SK-N-SH (cell line): ENCODE measurements at regions not wholly inside any gene's neighbourhood (a gene's known extent, or its start where the extent isn't known, plus 50 kb on each side); places are given as distances from the start of the nearest gene placed in this dataset.
A peak's percentile ranks its signal among the peaks of the same experiment; 100 is the strongest.

ENCODE experiments used
- CTCF ChIA-PET: fragments of 300-600, 350-600 bp; formaldehyde crosslinking; extraction: SDS; loops from one replicate; lab custom pipeline; 2021; lab: Yijun Ruan, JAX
- POLR2A ChIA-PET: fragments of 350-600 bp; sonication (Branson Sonifier 250); formaldehyde crosslinking; extraction: SDS; loops from one replicate; lab custom pipeline; 2020; ENCODE audit warnings: antibody characterized with exemption, inconsistent platforms; lab: Yijun Ruan, JAX
- DNase-seq: peaks from one replicate; pipeline ENCODE4 v3.0.0; 2012
- H2AFZ ChIP-seq: fragments of 200-600 bp; sonication (generic); 2 replicates; pipeline ENCODE4 v1.8.1; 2016; ENCODE audit warnings: antibody characterized with exemption, mild to moderate bottlenecking, low read depth
- H3F3A ChIP-seq: fragments of 200-600 bp; sonication (generic); replicated peaks from 2 replicates; pipeline ENCODE3; 2016; ENCODE audit warnings: antibody characterized with exemption, mild to moderate bottlenecking; ENCODE audit not compliant: insufficient read depth
- H3K27ac ChIP-seq, 2 experiments: fragments of 200-500 bp in 1 of 2; fragments of 200-600 bp in 1 of 2; sonication (Bioruptor generic) in 1 of 2; sonication (generic), shearing (Covaris generic) in 1 of 2; 2 replicates each; pipeline versions ENCODE4 v1.5.1 to v1.6.1; 2014 to 2016; ENCODE audit warnings: low read depth in 2 of 2, inconsistent platforms in 1 of 2, low read length in 1 of 2, mild to moderate bottlenecking in 1 of 2, mixed read lengths in 1 of 2
- H3K27me3 ChIP-seq: fragments of 200-600 bp; sonication (generic), shearing (Covaris generic); 2 replicates; pipeline ENCODE4 v1.6.1; 2016; ENCODE audit warnings: mixed run types; ENCODE audit not compliant: insufficient read depth
- H3K36me3 ChIP-seq, 2 experiments: fragments of 200-500 bp in 1 of 2; fragments of 200-600 bp in 1 of 2; sonication (Bioruptor generic) in 1 of 2; sonication (generic) in 1 of 2; replicated peaks in 1 of 2; 2 replicates each; pipeline versions ENCODE3 to v1.5.1; 2014 to 2016; ENCODE audit warnings: low read length in 1 of 2, mild to moderate bottlenecking in 1 of 2; ENCODE audit not compliant: insufficient read depth in 2 of 2, control insufficient read depth in 1 of 2
- H3K4me1 ChIP-seq, 2 experiments: fragments of 200-500 bp in 1 of 2; fragments of 200-600 bp in 1 of 2; sonication (Bioruptor generic) in 1 of 2; sonication (generic), shearing (Covaris generic) in 1 of 2; 2 replicates each; pipeline versions ENCODE4 v1.5.1 to v1.6.1; 2014 to 2016; ENCODE audit warnings: low read depth in 1 of 2, low read length in 1 of 2, mixed run types in 1 of 2; ENCODE audit not compliant: insufficient read depth in 2 of 2, control insufficient read depth in 1 of 2
- H3K4me2 ChIP-seq: fragments of 200-600 bp; sonication (generic), shearing (Covaris generic); 2 replicates; pipeline ENCODE4 v1.6.1; 2017; ENCODE audit warnings: mixed run types
- H3K4me3 ChIP-seq, 2 experiments: fragments of 200-500 bp in 1 of 2; fragments of 200-600 bp in 1 of 2; sonication (Bioruptor generic) in 1 of 2; sonication (generic), shearing (Covaris generic) in 1 of 2; 2 replicates each; pipeline versions ENCODE4 v1.5.1 to v1.8.1; 2014 to 2016; ENCODE audit warnings: low read depth in 2 of 2, inconsistent platforms in 1 of 2, low read length in 1 of 2, mild to moderate bottlenecking in 1 of 2, mixed read lengths in 1 of 2, moderate library complexity in 1 of 2
- H3K79me2 ChIP-seq: fragments of 200-600 bp; sonication (generic); 2 replicates; pipeline ENCODE4 v1.8.1; 2017; ENCODE audit warnings: mild to moderate bottlenecking; ENCODE audit not compliant: insufficient read depth
- H3K9ac ChIP-seq: fragments of 200-600 bp; sonication (generic); 2 replicates; pipeline ENCODE4 v1.6.1; 2017; ENCODE audit warnings: mixed run types
- H3K9me2 ChIP-seq: fragments of 200-600 bp; sonication (generic); 2 replicates; pipeline ENCODE4 v1.6.1; 2017; ENCODE audit warnings: mixed run types
- H3K9me3 ChIP-seq: fragments of 200-600 bp; sonication (generic); 2 replicates; pipeline ENCODE4 v1.6.1; 2017; ENCODE audit warnings: mixed run types, mild to moderate bottlenecking, moderate library complexity
- H4K20me1 ChIP-seq: fragments of 200-600 bp; sonication (generic); 2 replicates; pipeline ENCODE4 v1.6.1; 2017; ENCODE audit warnings: mild to moderate bottlenecking, mixed run types; ENCODE audit not compliant: insufficient read depth
- CHD2 ChIP-seq: fragments of 150-350 bp; IDR thresholded peaks from 2 replicates; pipeline ENCODE4 v1.6.1; 2018; ENCODE audit warnings: low read length; ENCODE audit not compliant: partially characterized antibody
- FOSL2 ChIP-seq: IDR thresholded peaks from 2 replicates; pipeline ENCODE4 v1.4.0; 2012; ENCODE audit warnings: low read depth, mild to moderate bottlenecking, moderate library complexity, borderline replicate concordance
- FOXJ3 ChIP-seq: sonication (generic); formaldehyde crosslinking; IDR thresholded peaks from 2 replicates; pipeline ENCODE4 v1.5.1; 2020; ENCODE audit warnings: mild to moderate bottlenecking, missing genetic modification reagents
- FOXM1 ChIP-seq: IDR thresholded peaks from 2 replicates; pipeline ENCODE4 v1.4.0; 2012; ENCODE audit warnings: low read depth, mild to moderate bottlenecking
- JUND ChIP-seq: IDR thresholded peaks from 2 replicates; pipeline ENCODE4 v1.4.0; 2012
- MEF2A ChIP-seq: IDR thresholded peaks from 2 replicates; pipeline ENCODE4 v1.4.0; 2012; ENCODE audit warnings: low read depth, borderline replicate concordance
- NFIC ChIP-seq: IDR thresholded peaks from 2 replicates; pipeline ENCODE4 v1.4.0; 2012; ENCODE audit warnings: borderline replicate concordance
- PBX3 ChIP-seq: IDR thresholded peaks from 2 replicates; pipeline ENCODE4; 2012
- POLR2AphosphoS5 ChIP-seq: IDR thresholded peaks from 2 replicates; pipeline ENCODE4 v1.6.1; 2012; ENCODE audit warnings: low read depth, low read length
- RAD21 ChIP-seq: IDR thresholded peaks from 2 replicates; pipeline ENCODE4 v1.6.1; 2012; ENCODE audit warnings: mild to moderate bottlenecking, low read length
- RCOR1 ChIP-seq: fragments of 150-350 bp; IDR thresholded peaks from 2 replicates; pipeline ENCODE4 v1.6.1; 2017; ENCODE audit warnings: antibody characterized with exemption, low read length
- REST ChIP-seq: IDR thresholded peaks from 2 replicates; pipeline ENCODE4 v1.6.1; 2012; ENCODE audit warnings: mild to moderate bottlenecking, low read depth, low read length, moderate library complexity
- RFX5 ChIP-seq: IDR thresholded peaks from 2 replicates; pipeline ENCODE4 v1.6.1; 2012; ENCODE audit warnings: mild to moderate bottlenecking, improper control_type of control experiment, low read length
- RXRA ChIP-seq: IDR thresholded peaks from 2 replicates; pipeline ENCODE4 v1.4.0; 2012; ENCODE audit warnings: low read depth, mild to moderate bottlenecking, borderline replicate concordance
- SIN3A ChIP-seq: IDR thresholded peaks from 2 replicates; pipeline ENCODE4 v1.6.1; 2012; ENCODE audit warnings: low read depth, mild to moderate bottlenecking, low read length, moderate library complexity, borderline replicate concordance
- SMC3 ChIP-seq: IDR thresholded peaks from 2 replicates; pipeline ENCODE4 v1.6.1; 2012; ENCODE audit warnings: low read depth, low read length, improper control_type of control experiment
- TAF1 ChIP-seq: IDR thresholded peaks from 2 replicates; pipeline ENCODE4 v1.6.1; 2012; ENCODE audit warnings: low read depth, mild to moderate bottlenecking, low read length, moderate library complexity, borderline replicate concordance
- USF1 ChIP-seq: IDR thresholded peaks from 2 replicates; pipeline ENCODE4 v1.4.0; 2012; ENCODE audit warnings: low read depth, borderline replicate concordance
- ZBTB33 ChIP-seq: IDR thresholded peaks from 2 replicates; pipeline ENCODE4 v1.4.0; 2012; ENCODE audit warnings: low read depth, borderline replicate concordance
- WGBS: methylation state at CpG from one replicate; pipeline ENCODE4 v1.1.6; 2017; ENCODE audit warnings: low lambda C conversion rate; 5-methylcytosine and 5-hydroxymethylcytosine counted together

GRCh38 chr9:2557693-2558092, 63.9 kb upstream of the VLDLR start:
- WGBS: 88% methylated on average over 1 of the region's 1 CpG
- H3K9ac ChIP-seq: no peak overlapping the region
- DNase-seq: no peak
- no peaks in the 10 kb centered on the region for H3K79me2 ChIP-seq
- no peak overlapping the region for H3K4me2 ChIP-seq
- no peaks in the 10 kb centered on the region for H4K20me1 ChIP-seq
- no peaks in the 10 kb centered on the region; the same call in 1 of the 2 replicates for H3K9me3 ChIP-seq
- ChIA-PET POLR2A (no interaction called here), CTCF (interaction anchor here (0.6 kb wide), 1 partner anchor 301 kb away, joined by 3 read pairs; no protein-coding TSS in a partner anchor)
- H3K9me2 ChIP-seq: no peaks in the 10 kb centered on the region
- no peak overlapping the region for H3K4me3 ChIP-seq
- H3F3A ChIP-seq: peaks cover 13% of the 10 kb centered on the region
- H3K27me3 ChIP-seq: no peaks in the 10 kb centered on the region
- H2AFZ ChIP-seq: no peak overlapping the region
- H3K36me3 ChIP-seq: no peaks in the 10 kb centered on the region
- TF ChIP-seq RXRA (no peak), RAD21 (no peak), POLR2AphosphoS5 (no peak), MEF2A (no peak), SIN3A (no peak), TAF1 (no peak), FOSL2 (no peak)
- no peak overlapping the region for H3K27ac ChIP-seq
- H3K4me1 ChIP-seq: peaks cover 6 to 17% of the 10 kb centered on the region in 2 experiments; a peak in 3 of 4 replicates

GRCh38 chr9:2559192-2560152, 62.1 kb upstream of the VLDLR start:
- Histone ChIP-seq H3K9me2 (no peaks in the 10 kb centered on the region), H3K4me1 (peaks cover 6 to 17% of the 10 kb centered on the region in 2 experiments; a peak in 3 of 4 replicates), H3F3A (peaks cover 13% of the 10 kb centered on the region), H3K79me2 (no peaks in the 10 kb centered on the region), H4K20me1 (no peaks in the 10 kb centered on the region), H3K4me2 (peak overlapping the region; percentile 50), H3K9me3 (no peaks in the 10 kb centered on the region; the same call in 1 of the 2 replicates), H3K9ac (peak overlapping the region; percentile 25; the same call in 1 of the 2 replicates), H3K36me3 (no peaks in the 10 kb centered on the region), H3K27me3 (no peaks in the 10 kb centered on the region), H3K27ac (peak overlapping the region; percentile 74 to 86), H2AFZ (peak overlapping the region; percentile 60), H3K4me3 (no peak overlapping the region; a peak in 1 of 4 replicates)
- 16% methylated on average over 5 of the region's 5 CpGs for WGBS
- peak; percentile 10 for DNase-seq
- ChIA-PET CTCF (no interaction called here), POLR2A (no interaction called here)
- TF ChIP-seq USF1 (peak; percentile 60; the same call in 1 of the 2 replicates), ZBTB33 (no peak), CHD2 (no peak), RCOR1 (no peak), NFIC (peak; percentile 95), JUND (peak; percentile 66), FOXM1 (no peak), PBX3 (peak; percentile 77), RXRA (no peak), RFX5 (no peak), FOSL2 (peak; percentile 65; the same call in 1 of the 2 replicates), REST (no peak), SMC3 (no peak), FOXJ3 (CRISPR knock-in tag) (no peak), POLR2AphosphoS5 (no peak)
